ENCODE measurements at regions not wholly inside any gene's neighbourhood (a gene's known extent, or its start where the extent isn't known, plus 50 kb on each side); places are given as distances from the start of the nearest gene placed in this dataset.

DNA sequence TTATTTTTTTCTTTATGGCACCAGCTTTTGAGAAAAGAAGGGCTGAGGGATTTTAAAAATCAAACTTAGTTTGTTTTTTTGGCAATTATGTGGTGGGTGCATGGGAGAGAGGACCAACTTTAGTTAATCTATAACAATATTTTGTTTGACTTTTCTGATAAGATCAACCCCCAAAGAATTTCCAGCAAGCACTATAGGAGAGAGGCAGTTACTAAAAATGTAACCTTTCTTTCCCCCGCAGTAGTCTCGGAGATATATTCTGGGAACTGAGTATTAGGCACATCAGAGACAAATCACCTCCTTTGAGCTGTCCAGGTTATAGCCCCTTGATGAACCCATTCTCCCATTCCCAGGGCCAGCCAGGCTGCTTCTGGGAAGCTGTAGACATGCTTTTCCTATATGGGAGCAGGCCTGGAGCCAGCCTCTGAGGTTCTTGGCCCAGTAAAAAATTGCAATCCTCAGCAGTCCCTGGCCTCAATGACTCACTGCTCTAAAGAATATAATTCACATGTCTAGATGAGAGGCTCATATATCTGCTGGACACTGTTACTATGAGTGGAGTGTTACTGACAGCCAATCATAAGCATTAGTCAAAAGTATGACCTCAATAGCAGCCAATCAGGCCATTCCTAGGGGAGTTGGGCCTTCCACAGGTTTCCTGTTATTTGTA lies 138.3 kb upstream of the AGBL1 start:
- peak; percentile 1 for DNase-seq (ENCODE audit: low spot score)

DNA sequence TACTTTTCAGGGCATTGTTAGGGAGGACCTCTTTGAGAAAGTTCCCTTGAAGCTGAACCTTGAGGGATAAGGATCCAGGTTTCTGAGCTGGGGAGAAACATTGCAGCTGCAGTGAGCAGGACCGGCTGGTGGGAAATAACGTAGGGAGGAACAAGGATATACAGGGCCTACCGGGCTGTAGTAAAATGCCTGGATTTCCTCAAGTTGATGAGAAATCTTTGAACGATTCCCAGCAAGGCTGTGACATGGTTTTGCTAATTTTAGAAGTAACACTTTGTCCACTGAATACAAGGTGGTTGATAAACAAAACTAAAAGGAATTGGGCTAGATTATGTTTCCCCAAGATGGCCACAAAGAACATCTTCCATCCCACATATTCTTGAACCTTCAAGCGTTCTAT lies 137.0 kb upstream of the AGBL1 start:
- DNase-seq (ENCODE audit: low spot score), result no peak

DNA sequence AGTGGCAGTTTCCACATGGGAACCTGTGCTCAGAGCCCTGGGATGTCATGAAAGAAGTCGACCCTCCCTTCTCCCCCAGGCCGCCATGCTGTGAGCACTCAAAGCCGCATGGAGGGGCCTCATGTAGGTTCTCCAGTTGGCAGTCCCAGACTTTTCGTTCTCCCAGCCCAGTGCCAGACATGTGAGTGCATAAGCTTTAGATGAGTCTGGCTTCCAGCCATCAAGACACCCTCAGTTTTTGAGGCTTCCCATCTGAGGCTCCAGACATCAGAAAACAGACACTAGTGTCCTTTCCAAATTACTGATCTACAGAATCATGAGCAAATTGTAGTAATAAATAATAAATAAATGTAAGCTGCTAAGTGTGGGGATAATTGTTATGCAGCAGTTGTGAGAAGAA lies 136.5 kb upstream of the AGBL1 start:
- no peak for DNase-seq (ENCODE audit: low spot score)

DNA sequence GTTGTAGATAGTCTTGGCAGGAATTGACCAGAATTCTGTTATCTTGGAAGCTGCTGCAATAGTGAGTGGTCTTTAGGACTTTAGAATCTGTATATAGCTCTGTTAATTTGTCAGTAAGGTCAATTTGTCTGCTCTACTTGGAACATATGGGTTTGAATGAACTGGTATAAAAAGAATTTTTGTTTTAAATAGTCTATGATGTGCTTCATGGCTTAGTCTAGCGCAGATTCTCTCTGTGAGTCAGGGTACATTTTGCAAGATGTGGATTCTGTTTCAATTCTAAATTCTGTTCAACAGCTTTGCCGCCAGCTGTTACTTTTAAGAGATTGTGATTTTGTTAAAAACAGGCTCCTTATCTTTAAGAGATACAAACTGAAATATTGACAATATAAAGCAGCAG lies 135.9 kb upstream of the AGBL1 start:
- no peak for DNase-seq (ENCODE audit: low spot score)

DNA sequence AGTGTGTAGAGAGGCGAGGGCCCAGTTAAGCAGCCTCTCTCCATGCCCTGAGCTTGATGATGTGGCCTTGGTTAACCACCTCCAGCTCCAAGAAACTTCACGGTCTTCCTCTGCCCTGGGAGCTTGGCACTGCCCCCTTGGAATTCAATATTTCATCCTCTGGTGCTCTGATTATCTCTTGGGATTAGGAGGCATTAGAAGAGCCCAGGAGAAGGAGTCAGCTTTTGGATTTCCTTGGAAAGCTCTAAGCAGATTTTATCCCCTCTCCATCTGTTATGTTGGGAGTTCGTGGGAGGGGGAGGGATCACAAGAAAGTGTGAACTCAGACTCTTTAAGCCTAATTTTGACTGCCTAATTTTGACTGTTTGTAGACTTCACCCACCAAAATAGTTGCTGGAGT lies 132.7 kb upstream of the AGBL1 start:
- no peak for DNase-seq (ENCODE audit: low spot score)

DNA sequence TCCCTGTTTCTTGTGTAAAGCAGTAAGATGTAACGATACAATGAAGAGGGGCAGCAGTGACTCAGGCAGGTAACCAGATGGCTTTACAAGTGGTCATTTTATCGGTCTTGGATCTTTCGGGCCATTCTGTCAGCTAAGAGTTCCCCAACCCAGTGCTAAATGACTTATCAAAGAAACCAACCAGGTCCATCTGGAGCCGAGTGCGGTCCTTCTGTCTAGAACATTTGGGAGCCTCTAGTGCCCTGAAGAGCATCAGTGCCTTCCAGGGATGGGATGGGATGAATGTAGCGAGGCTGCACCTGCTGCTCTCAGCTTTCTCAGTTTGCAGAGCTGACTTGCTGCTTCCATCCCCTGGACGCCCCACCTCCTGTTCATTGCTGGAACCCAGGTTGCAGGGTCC lies 131.7 kb upstream of the AGBL1 start:
- DNase-seq (ENCODE audit: low spot score), result no peak

DNA sequence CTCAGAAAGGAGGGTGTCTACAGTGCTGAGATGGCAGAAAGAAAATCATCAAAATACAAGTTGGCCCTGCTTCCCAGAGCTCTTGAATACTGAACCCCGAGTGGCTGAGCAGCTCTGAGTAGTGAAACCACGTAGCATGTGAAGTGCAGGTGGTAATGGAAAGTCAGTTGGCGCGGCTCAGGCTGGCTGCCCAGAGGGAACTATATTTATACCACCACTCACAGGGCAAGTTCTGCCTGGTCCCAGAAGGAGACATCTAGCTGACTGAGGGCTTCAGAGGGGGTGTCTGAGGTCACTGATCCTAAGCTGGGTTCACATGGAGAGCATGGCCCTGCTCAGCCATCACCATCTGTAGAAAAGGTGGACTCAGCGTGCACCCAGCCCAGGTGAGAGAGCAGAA lies 129.6 kb upstream of the AGBL1 start:
- DNase-seq (ENCODE audit: low spot score), result no peak

DNA sequence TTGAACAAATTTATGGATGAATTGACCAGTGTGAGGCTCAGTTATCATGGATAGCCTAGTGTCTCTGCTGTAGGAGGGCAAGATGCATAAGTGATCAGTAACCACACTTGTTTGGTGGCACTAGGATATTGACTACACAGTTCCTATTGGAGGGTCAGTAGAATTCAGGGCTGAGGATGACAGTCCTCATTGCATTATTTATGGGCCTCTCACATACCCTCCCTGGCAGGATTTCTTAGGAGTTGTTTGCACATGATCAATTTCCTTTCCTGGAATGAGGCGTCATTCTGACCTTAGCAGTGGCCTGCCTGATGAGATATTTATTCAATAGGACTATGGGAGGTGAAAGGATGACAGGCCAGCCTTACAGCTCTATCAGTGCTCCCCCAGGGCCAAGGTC lies 125.1 kb upstream of the AGBL1 start:
- DNase-seq (ENCODE audit: low spot score), result no peak

DNA sequence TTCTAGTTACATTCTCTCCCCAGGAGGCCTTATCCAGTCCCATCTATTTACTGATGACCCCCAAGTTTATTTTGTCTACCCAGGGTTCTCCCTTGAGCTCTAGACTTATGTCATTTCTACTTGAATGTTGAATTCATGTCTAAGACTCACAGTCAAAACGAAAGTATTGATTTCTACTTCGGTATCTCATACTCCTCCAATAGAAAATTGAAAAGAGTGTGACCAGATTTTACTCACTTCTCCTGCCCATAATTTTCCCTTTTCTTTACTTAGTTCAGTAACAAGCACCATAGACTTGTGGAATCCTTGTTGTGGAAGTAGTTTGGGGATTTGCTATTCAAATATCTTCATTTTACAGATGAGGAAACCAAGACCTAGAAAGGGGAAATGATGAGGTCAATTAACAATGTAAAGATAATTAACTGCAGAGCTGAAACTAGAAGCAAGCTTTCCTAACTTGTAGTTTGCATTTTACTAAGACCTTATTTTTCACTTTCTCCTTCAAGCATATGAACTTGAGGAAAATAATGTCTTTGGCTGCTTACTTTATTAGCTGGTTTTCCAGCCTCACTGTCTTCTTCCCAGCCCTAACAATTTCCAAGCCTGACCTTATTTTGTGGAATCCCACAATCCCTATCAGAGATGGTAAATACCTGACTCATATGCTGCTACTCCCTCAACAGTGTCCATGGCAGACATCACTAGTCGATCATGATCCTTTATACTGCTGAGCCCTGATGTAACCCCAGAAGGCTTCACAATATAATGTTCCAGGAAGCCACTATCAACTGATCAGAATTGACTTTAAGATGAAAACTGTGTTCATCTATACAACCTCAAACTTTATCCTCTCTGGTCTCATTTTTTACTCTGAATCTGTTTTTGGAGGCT lies 123.9 kb upstream of the AGBL1 start:
- DNase-seq (ENCODE audit: low spot score), result no peak

DNA sequence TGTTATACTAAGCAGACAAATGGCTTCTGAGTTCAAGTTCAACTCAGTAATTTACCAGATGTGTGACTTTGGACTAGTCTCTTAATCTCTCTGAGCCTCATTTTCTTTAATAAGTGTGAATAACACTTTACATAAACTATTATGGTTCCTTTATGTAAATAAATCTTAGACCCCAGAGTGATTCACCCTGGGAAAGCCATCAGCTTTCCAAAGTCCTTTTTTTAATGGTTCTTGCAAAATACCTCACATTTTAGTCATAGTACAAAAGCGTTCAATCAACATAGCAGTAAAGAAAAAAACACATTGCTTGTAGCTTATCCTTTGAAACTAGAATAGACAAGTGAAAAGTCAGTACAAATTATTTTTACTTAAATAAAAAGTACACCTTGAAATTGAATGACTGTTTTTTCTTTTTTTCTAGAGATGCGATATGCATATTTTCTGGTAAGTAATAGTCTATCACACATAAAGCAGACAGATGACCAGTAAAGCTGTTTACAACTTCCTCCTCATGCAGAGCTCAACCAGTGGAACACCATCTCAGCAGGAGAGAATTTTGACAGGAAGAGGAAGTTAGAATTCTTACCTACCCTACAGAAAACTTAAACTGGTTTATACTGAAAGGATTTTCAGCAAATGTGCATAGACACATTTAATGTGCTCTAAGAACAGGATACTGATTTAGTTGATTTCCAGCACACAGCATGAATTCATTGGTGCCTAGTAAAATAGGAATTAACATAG lies 123.0 kb upstream of the AGBL1 start:
- DNase-seq (ENCODE audit: low spot score), result no peak

DNA sequence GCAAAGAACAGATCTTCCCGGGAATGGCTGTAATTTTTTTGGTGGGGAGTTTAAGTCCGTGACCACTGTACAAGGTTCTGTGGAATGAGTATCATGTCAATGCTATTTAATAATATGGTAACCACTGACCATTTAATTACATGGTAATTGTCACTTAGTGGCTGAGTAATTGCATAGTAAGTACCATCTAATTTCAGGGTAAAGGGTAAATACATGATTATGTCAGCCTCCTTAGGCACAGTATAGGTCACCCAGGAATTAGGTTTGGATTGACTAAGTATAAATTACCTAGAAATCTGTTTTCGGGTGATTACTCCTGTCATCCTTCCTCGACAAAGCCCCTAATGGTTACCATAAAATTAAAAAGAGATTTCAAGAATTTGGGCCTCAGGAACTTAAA lies 120.1 kb upstream of the AGBL1 start:
- no peak for DNase-seq (ENCODE audit: low spot score)

DNA sequence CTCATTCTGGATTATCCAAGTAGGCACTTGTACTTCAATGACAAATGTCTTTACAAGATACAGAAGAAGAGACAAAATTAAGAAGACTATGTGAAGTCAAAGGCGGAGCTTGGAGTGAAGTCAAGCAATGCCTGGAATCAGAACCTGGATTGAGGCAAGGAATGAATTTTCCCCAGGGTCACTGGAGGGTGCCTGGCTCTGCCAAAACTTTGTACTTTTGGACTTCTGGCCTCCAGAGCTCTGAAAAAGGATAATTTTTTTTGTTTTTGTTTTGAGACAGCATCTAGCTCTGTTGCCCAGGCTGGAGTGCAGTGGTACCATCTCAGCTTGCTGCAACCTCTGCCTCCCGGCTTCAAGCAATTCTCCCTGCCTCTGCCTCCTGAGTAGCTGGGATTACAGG lies 119.3 kb upstream of the AGBL1 start:
- no peak for DNase-seq (ENCODE audit: low spot score)

DNA sequence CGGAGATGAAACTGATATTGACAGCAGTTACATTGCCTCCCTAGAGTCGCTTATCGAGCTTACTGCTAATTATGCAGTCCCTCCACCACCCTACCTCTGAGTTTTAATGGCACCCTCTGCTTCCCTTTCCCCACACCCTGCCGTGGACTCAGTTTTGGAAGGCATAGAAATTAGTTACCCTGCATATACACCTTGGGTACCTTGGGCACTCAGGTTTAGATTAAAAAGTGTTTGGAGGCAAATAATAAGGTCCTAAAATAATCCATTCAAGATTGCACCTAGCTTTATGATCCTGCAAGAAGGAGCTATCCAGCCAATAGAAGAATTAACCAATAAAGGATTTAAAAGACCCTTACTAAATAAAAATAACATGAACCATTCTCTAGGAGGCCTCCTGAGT lies 117.8 kb upstream of the AGBL1 start:
- DNase-seq (ENCODE audit: low spot score), result no peak

DNA sequence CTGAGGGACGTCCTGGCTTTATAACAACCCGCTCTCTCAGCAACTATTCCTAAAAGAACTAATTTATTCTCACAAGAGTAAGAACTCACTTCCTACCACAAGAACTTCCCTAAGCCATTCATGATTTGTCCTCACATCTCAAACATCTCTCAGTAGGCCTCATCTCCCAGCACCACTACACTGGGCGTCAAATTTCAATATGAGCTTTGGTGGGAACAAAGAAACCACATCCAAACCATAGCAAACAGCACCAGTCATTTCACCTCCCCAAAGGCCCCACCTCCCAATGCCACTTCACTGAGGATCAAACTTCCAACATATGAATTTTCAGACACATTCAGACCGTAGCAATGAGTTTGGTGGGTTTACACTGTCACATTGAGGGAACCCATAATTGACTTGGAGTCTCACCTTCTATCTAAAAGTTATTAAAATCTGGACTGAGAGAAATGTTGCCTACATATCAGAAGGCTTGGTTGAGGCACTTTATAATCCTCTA lies 116.4 kb upstream of the AGBL1 start:
- DNase-seq (ENCODE audit: low spot score), result no peak

DNA sequence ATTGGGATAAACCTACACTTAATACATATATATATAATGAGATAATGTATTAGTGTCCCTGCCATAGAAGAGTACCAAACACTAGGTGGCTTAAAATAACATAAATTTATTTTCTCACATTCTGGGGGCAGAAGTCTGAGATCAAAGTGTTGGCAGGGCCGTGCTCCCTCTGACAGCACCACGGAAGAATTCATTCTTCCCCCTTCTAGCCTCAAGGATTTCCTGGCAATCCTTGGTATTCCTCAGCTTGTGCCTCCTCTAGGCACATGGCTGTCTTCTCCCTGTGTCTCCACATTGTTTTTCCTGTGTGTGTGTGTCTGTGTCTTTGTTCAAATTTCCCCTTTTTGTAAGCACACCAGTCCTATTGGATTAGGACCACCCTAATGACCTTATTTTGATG lies 115.2 kb upstream of the AGBL1 start:
- no peak for DNase-seq (ENCODE audit: low spot score)

DNA sequence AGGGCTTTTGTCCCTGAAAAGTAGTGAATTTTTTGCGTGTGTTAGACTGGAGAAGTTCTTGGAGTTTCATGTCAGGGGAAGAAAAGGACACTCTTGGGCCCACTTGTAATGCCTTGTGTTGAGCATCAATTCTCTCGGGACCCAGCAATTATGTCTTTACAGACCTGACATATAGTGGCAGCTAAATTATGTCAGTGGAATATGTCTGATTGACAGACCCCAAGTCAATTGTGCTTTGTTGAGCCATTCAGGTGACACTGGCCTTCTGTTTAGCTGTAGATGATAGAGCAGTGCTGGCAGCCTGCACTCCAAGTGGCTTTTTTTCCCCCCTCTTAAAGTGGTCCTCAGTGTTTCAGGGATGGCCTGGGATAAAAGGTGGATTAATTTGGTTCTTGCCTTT lies 112.1 kb upstream of the AGBL1 start:
- no peak for DNase-seq (ENCODE audit: low spot score)

DNA sequence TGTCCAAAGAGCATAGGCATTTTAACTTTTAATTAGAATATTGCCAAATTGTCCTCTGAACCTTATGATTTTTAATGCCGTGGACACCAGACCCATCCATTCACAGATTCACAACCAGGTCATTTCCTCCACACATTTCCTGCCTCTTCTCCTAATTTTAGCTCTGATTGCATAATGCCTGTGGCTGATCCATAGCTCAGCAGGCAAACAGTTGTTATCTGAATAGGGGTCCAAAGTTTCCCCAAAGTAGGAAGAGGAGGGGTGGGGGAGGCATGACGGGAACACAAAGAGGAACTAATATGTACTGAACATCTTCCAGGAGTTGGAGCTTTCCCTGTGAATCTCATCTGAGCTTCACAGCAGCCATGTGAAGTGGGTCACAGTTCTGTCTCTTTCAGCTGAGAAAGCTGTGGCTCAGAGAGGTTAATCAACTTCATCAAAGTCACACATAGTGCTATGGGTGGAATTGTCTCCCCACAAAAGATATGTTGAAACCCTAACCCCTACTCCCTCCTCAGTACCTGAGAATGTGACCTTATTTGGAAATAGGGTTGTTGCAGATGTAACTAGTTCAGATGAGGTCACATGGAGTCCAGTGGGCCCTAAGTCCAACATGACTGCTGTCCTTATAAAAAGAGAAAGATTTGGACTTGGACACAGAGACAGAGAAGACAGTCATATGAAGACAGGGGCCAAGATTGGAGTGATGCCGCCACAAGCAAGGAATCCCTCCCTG lies 106.7 kb upstream of the AGBL1 start:
- DNase-seq (ENCODE audit: low spot score), result no peak

DNA sequence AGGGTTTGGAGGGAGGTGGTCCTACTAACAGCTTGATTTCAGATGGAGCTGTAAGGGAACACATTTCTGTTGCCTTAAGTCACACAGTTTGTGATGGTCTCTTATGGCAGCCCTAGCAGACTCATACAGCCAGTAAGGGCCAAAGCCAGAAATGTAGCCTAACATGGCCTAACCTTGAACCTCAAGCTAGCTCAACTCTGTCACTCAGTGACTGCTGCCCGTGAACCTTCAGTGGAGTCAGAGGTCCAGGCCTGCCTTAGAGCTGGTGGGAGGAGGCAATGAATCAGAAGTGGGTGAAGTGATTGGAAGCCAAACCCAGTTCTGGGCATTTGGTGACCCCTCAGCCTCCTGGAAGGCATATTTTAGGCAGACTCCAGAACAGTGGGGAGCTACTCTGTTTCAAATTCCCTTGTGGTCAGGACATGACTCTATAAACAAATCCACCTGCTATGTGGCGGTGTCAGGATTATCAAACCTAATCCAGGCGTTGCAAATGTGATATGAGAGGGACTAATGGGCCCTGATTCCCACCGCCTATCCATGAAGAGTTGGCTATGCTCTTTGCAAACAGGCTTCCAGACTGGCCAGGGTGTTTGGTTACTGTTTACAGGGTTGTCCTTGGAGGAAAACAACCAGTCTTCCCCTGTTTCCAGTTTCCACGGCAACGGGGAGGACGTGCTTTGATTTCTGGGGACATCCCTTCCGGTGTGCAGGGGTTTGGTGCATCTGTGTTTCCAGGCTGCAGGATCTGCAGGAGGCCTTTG lies 105.9 kb upstream of the AGBL1 start:
- DNase-seq (ENCODE audit: low spot score), result peak; percentile 7

DNA sequence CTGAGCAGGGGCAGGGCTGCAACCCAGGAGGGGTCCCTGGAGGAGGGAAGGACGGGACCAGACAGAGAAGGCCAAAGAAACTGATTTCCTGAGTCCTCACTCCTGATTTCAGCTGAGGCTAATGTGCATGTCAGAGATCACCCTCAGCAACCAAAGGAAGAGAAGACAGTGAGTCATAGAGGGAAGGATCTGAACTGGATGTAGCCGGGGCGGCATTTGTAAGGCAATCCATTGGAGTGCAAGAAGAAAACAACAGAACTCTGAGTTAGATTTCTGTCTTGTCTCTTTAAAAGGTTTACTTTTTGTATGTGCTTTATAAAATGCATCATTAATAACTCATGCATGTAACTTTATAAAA lies 105.3 kb upstream of the AGBL1 start:
- DNase-seq (ENCODE audit: low spot score), result no peak

DNA sequence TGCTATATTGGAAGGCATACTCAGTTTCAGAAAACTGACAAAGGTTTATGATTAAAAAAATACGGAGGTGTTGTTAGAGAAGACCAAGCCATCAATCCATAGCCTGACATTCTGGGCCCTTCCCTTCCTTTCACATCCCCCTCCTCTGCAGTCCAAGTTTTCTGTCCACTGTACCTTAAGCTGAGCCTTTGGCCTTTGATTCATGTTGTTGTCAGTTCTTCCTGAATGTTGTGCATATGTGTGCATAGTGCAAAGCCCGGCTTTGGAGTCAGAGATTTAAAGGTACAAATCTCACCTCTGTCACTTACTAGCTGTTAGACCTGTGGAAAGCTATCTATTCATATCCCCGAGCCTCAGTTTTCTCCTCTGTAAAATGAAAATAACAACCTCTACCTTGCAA lies 104.9 kb upstream of the AGBL1 start:
- no peak for DNase-seq (ENCODE audit: low spot score)

DNA sequence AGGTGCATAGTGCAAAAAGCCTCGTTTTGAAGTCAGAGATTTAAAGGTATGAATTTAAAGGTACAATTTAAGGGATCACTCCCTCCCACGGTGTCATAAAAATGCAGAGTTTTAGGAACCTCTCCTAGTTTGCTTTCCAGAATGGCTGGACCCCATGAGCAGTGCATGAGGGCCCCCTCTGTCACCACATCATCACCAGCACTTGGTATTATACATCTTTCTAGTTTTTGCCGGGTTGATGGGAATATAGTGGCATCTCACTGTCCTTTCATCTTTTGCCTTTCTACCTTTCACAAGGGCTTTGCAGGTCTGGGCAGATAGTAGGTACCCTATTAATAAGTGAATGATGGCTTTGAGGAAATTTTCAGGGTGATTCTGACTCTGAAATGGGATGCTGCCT lies 103.6 kb upstream of the AGBL1 start:
- DNase-seq (ENCODE audit: low spot score), result no peak

Data from HT-29 (cell line).